ENCODE measurements at regions not wholly inside any gene's neighbourhood (a gene's known extent, or its start where the extent isn't known, plus 50 kb on each side); places are given as distances from the start of the nearest gene placed in this dataset.

DNA sequence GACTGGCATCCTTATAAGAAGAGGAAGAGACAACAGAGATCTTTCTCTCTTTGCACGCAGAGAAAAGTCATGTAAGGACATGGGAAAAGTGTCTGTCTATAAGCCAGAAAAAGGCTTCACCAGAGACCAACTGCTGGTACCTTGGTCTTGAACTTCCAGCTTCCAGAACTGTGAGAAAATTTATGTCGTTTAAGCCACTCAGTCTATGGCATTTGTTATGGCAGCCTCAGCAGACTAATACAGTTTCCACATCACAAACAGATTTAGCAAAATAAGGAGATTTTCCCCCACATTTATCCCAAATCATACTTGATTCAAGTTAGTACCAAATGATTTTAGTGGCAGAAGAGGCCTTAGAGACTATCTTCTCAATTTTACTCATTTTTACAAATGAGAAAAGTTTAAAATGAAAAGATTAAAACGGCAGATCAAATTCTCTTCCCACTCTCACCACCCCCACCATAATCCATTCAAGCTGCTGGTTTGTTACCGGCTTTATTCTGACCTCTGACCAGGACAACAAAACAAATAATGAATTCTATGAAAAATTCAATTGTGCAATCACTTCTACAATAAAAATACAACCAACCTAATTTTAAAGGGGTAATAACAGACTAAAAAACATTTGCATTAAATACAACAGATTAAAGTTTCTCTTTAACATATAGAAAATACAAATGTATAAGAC lies 316.3 kb downstream of the TBC1D4 start:
- TF ChIP-seq, protein P1, sequence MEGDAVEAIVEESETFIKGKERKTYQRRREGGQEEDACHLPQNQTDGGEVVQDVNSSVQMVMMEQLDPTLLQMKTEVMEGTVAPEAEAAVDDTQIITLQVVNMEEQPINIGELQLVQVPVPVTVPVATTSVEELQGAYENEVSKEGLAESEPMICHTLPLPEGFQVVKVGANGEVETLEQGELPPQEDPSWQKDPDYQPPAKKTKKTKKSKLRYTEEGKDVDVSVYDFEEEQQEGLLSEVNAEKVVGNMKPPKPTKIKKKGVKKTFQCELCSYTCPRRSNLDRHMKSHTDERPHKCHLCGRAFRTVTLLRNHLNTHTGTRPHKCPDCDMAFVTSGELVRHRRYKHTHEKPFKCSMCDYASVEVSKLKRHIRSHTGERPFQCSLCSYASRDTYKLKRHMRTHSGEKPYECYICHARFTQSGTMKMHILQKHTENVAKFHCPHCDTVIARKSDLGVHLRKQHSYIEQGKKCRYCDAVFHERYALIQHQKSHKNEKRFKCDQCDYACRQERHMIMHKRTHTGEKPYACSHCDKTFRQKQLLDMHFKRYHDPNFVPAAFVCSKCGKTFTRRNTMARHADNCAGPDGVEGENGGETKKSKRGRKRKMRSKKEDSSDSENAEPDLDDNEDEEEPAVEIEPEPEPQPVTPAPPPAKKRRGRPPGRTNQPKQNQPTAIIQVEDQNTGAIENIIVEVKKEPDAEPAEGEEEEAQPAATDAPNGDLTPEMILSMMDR (IDR thresholded peaks at IDR 0.05; ENCODE audit: insufficient read depth, low read length), result no peak
- no peak for DNase-seq (ENCODE audit: low read depth)

DNA sequence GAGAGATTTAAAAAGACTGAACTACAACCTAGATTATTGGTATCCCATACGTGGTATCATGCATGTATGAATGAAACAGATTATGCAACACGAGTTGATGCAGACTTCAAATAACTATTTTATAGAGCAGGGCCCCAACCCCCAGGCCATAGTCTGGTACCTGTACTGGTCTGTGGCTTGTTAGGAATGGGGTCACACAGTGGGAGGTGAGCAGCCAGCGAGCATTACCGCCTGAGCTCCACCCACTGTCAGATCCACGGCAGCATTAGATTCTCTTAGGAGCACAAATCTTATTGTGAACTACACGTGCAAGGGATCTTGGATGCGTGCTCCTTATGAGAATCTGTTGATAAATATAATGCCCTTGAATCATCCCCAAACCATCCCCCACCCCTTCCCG lies 320.2 kb downstream of the TBC1D4 start:
- TF ChIP-seq, protein P1 (IDR thresholded peaks at IDR 0.05; ENCODE audit: insufficient read depth, low read length), result no peak
- no peak for DNase-seq (ENCODE audit: low read depth)

More for the DNA sequence above, 316.3 kb downstream of the TBC1D4 start:
- no peak overlapping the region for H3K4me3 ChIP-seq (ENCODE audit: low read depth, low read length)

DNA sequence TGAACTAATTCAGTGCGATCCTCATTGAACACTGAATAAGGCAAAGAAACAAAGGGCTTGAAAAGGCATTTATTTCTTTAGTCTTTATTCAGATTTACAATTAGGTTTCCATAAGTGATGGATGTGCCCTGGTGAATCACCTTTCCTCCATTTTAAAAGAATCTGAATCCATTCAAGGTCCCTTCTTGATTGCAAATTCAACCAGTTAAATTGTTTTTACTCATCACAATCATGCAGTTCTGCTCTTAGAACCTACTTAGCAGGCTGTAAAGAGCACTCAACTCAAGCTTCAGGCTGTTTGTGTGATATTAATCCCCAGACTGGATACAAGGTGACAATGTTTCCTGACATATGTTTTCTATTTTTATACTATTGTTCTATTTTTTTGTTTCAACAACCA lies 321.0 kb downstream of the TBC1D4 start:
- H3K4me3 ChIP-seq (ENCODE audit: low read depth, low read length), result no peak overlapping the region
- no peak for DNase-seq (ENCODE audit: low read depth)
- TF ChIP-seq, protein P1 (IDR thresholded peaks at IDR 0.05; ENCODE audit: insufficient read depth, low read length), result no peak

More for the DNA sequence above, 320.2 kb downstream of the TBC1D4 start:
- no peak overlapping the region for H3K4me3 ChIP-seq (ENCODE audit: low read depth, low read length)

DNA sequence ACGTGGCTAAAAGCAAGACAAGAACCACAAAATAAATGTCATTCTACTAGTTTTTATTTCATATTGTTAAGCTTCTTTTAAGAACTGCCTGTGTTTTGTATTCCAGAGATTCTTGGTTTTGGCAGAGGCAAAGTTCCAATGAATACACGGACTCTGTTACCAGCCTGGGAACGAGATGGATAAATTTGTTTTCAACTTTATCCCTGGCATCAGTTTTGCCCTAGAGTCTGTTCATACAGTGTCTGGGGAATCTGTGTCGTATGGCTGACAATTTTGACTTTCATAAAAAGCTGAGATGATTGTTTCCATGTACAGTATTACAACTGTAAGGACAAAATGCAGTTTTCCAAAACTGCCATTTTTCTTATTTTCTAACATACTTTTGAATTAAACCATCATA lies 327.6 kb downstream of the TBC1D4 start:
- no peak overlapping the region for H3K4me3 ChIP-seq (ENCODE audit: low read depth, low read length)
- no peak for DNase-seq (ENCODE audit: low read depth)
- TF ChIP-seq, protein P1 (IDR thresholded peaks at IDR 0.05; ENCODE audit: insufficient read depth, low read length), result no peak

DNA sequence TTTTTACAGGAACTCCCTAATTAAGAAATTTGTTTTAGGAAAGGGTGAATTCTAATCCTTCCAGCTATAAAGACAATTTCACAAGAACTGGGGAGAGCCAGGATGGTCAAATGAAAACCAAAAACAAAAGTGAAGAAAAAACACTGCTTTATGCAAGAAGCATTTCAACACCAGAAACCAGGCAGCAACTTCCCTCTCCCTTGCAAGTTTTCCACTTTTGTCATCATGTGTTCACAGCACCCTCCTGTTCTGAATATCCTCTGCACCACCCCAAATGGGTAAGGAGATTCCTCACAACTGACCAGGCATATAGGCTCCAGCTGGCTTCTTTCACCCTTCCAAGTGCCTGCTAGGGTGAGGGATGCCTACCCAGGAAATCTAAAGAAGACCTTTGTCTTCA lies 328.1 kb downstream of the TBC1D4 start:
- peak; percentile 43 for DNase-seq (ENCODE audit: low read depth)
- TF ChIP-seq, protein P1 (IDR thresholded peaks at IDR 0.05; ENCODE audit: insufficient read depth, low read length), result no peak
- H3K4me3 ChIP-seq (ENCODE audit: low read depth, low read length), result no peak overlapping the region

DNA sequence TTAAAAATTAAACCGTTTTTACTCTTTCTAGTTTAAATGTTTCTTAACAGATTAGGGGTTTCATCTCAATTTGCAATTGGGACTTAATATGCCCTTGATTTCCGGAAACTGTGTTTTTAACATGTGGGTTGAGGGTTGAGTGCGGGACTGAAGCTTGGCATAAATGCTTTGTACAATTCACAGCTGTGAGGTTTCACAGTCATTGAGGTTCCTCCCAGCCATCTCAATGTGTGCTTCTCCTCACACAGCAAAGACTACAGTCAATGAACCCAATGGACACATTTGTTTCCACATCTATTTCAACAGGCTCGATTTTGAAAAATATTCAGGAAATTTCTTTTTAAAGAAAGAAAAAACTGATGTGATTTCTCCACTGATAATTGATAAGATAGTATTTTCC lies 328.6 kb downstream of the TBC1D4 start:
- H3K4me3 ChIP-seq (ENCODE audit: low read depth, low read length), result no peak overlapping the region
- TF ChIP-seq, protein P1 (IDR thresholded peaks at IDR 0.05; ENCODE audit: insufficient read depth, low read length), result no peak
- DNase-seq (ENCODE audit: low read depth), result no peak
